ENCODE measurements at regions not wholly inside any gene's neighbourhood (a gene's known extent, or its start where the extent isn't known, plus 50 kb on each side); places are given as distances from the start of the nearest gene placed in this dataset.

- Histone ChIP-seq H3K27me3 (replicated peaks in 1 of 4; ENCODE audit: control extremely low read depth in 1 of 4, control insufficient read depth in 3 of 4, insufficient read depth in 4 of 4, low read length in 3 of 4) (no peaks in the 10 kb centered on the region), H2AFZ (ENCODE audit: insufficient read depth, low read depth, low read length, poor library complexity, severe bottlenecking) (no peak overlapping the region), H3K4me1 (ENCODE audit: control insufficient read depth in 2 of 2, insufficient read depth in 2 of 2, low read length in 2 of 2) (no peaks in the 10 kb centered on the region), H4K20me1 (ENCODE audit: control insufficient read depth, insufficient read depth, low read length, poor library complexity, severe bottlenecking) (no peaks in the 10 kb centered on the region), H3K9ac (ENCODE audit: low read length) (no peak overlapping the region), H3K36me3 (replicated peaks in 1 of 2; ENCODE audit: control extremely low read depth in 1 of 2, control insufficient read depth in 1 of 2, extremely low read depth in 1 of 2, insufficient read depth in 2 of 2, low read length in 1 of 2) (no peaks in the 10 kb centered on the region), H3K9me3 (ENCODE audit: control extremely low read depth in 1 of 3, control insufficient read depth in 2 of 3, insufficient read depth in 1 of 3, low read length in 2 of 3) (peaks cover 0 to 2% (median 0%) of the 10 kb centered on the region in 3 donors), H3K27ac (ENCODE audit: low read length in 2 of 2) (no peak overlapping the region), H3K4me3 (ENCODE audit: control extremely low read depth in 1 of 5, extremely low read depth in 1 of 5, insufficient read depth in 1 of 5, low read depth in 2 of 5, low read length in 4 of 5) (no peak overlapping the region), H3K79me2 (ENCODE audit: control insufficient read depth, insufficient read depth, low read length) (no peaks in the 10 kb centered on the region), H3K4me2 (replicated peaks; ENCODE audit: low read depth, low read length, poor library complexity, severe bottlenecking) (no peak overlapping the region)
- H3K4me3 Mint-ChIP-seq: no peak overlapping the region
- DNase-seq (no peak), ATAC-seq (ENCODE audit: low read depth) (no peak)
- H3K4me1 Mint-ChIP-seq: no peaks in the 10 kb centered on the region
- ChIA-PET POLR2A (no interaction called here), CTCF (no interaction called here)
- no peaks in the 10 kb centered on the region for H3K27me3 Mint-ChIP-seq
- no peak for TF ChIP-seq CTCF (IDR thresholded peaks at IDR 0.05)
- no peak for TF ChIP-seq EZH2 (IDR thresholded peaks at IDR 0.05; ENCODE audit: borderline replicate concordance, insufficient read depth, low read depth, low read length, poor library complexity, severe bottlenecking)
- WGBS (ENCODE audit: insufficient coverage): 85% methylated on average over 1 of the region's 4 CpGs
- H3K27ac Mint-ChIP-seq: no peak overlapping the region
- H3K9me3 Mint-ChIP-seq (ENCODE audit: insufficient read depth): no peaks in the 10 kb centered on the region
- intact Hi-C loops (cut with micrococcal nuclease): no loop called here
These were observed 336.8 kb downstream of the SEC16B start for GRCh38 chr1:177632923-177633615.

- Mint-ChIP-seq H3K9me3 (ENCODE audit: insufficient read depth) (no peaks in the 10 kb centered on the region), H3K27ac (no peak overlapping the region), H3K4me3 (no peak overlapping the region), H3K4me1 (no peaks in the 10 kb centered on the region), H3K27me3 (no peaks in the 10 kb centered on the region)
- no peak overlapping the region for H3K4me3 ChIP-seq (ENCODE audit: control extremely low read depth in 1 of 5, extremely low read depth in 1 of 5, insufficient read depth in 1 of 5, low read depth in 2 of 5, low read length in 4 of 5)
- H3K27me3 ChIP-seq (replicated peaks in 1 of 4; ENCODE audit: control extremely low read depth in 1 of 4, control insufficient read depth in 3 of 4, insufficient read depth in 4 of 4, low read length in 3 of 4): no peaks in the 10 kb centered on the region
- no peak for DNase-seq
- intact Hi-C loops (cut with micrococcal nuclease): no loop called here
- no peaks in the 10 kb centered on the region for H3K79me2 ChIP-seq (ENCODE audit: control insufficient read depth, insufficient read depth, low read length)
- no peak overlapping the region for H3K9ac ChIP-seq (ENCODE audit: low read length)
- no peaks in the 10 kb centered on the region for H4K20me1 ChIP-seq (ENCODE audit: control insufficient read depth, insufficient read depth, low read length, poor library complexity, severe bottlenecking)
- no peaks in the 10 kb centered on the region for H3K36me3 ChIP-seq (replicated peaks in 1 of 2; ENCODE audit: control extremely low read depth in 1 of 2, control insufficient read depth in 1 of 2, extremely low read depth in 1 of 2, insufficient read depth in 2 of 2, low read length in 1 of 2)
- no peak overlapping the region for H3K4me2 ChIP-seq (replicated peaks; ENCODE audit: low read depth, low read length, poor library complexity, severe bottlenecking)
- POLR2A ChIA-PET: no interaction called here
- H2AFZ ChIP-seq (ENCODE audit: insufficient read depth, low read depth, low read length, poor library complexity, severe bottlenecking): no peak overlapping the region
- WGBS (ENCODE audit: insufficient coverage): no CpG with 5 or more reads among the region's 2 CpGs
- H3K4me1 ChIP-seq (ENCODE audit: control insufficient read depth in 2 of 2, insufficient read depth in 2 of 2, low read length in 2 of 2): no peaks in the 10 kb centered on the region
- ATAC-seq (ENCODE audit: low read depth): no peak
- H3K27ac ChIP-seq (ENCODE audit: low read length in 2 of 2): no peak overlapping the region
- TF ChIP-seq CTCF (IDR thresholded peaks at IDR 0.05) (no peak), EZH2 (IDR thresholded peaks at IDR 0.05; ENCODE audit: borderline replicate concordance, insufficient read depth, low read depth, low read length, poor library complexity, severe bottlenecking) (no peak)
- CTCF ChIA-PET: no interaction called here
- peaks cover 0 to 2% (median 0%) of the 10 kb centered on the region in 3 donors for H3K9me3 ChIP-seq (ENCODE audit: control extremely low read depth in 1 of 3, control insufficient read depth in 2 of 3, insufficient read depth in 1 of 3, low read length in 2 of 3)
These were observed 338.1 kb downstream of the SEC16B start for GRCh38 chr1:177631770-177632169.

Measured in B cell (primary cell).